ENCODE measurements at regions not wholly inside any gene's neighbourhood (a gene's known extent, or its start where the extent isn't known, plus 50 kb on each side); places are given as distances from the start of the nearest gene placed in this dataset.

DNA sequence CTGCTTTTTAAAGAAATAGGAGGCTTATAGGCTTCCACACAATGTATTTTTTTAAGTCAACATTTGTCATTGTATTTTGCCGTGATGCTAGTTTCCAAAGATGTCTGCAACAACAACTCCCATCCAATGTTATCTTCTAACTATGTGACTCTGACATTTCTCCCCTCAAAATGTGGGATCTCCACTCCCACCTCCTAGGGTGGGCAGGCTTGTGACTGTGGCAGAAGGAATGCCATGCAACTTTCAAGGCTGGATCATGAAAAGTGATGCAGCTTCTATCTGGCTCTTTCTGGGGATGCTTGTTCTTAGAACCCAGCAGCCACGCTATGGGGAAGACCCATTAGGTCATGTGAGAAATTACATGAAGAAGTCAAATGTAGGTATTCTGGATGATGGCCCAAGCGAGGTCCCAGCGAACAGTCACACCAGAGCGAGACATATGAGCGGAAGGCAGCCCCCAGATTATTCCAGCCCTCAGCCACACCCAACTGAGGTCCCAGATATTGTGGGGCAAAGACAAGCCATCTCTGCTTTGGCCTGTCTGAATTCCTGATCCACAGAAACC lies 124.3 kb downstream of the BDH1 start:
- Histone ChIP-seq H3K27me3 (ENCODE audit: insufficient read depth, poor library complexity, severe bottlenecking) (no peaks in the 10 kb centered on the region), H3K9me3 (ENCODE audit: severe bottlenecking) (no peaks in the 10 kb centered on the region), H3K4me1 (ENCODE audit: insufficient read depth, poor library complexity, severe bottlenecking) (peaks cover 9% of the 10 kb centered on the region), H3K36me3 (ENCODE audit: low read depth) (no peaks in the 10 kb centered on the region), H3K27ac (ENCODE audit: poor library complexity, severe bottlenecking) (no peak overlapping the region), H3K4me3 (ENCODE audit: severe bottlenecking) (no peak overlapping the region)
- DNase-seq (ENCODE audit: low spot score) (no peak), ATAC-seq (ENCODE audit: low read depth) (no peak)
- TF ChIP-seq, protein P1, sequence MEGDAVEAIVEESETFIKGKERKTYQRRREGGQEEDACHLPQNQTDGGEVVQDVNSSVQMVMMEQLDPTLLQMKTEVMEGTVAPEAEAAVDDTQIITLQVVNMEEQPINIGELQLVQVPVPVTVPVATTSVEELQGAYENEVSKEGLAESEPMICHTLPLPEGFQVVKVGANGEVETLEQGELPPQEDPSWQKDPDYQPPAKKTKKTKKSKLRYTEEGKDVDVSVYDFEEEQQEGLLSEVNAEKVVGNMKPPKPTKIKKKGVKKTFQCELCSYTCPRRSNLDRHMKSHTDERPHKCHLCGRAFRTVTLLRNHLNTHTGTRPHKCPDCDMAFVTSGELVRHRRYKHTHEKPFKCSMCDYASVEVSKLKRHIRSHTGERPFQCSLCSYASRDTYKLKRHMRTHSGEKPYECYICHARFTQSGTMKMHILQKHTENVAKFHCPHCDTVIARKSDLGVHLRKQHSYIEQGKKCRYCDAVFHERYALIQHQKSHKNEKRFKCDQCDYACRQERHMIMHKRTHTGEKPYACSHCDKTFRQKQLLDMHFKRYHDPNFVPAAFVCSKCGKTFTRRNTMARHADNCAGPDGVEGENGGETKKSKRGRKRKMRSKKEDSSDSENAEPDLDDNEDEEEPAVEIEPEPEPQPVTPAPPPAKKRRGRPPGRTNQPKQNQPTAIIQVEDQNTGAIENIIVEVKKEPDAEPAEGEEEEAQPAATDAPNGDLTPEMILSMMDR (IDR thresholded peaks at IDR 0.05; ENCODE audit: poor library complexity, severe bottlenecking) = no peak

DNA sequence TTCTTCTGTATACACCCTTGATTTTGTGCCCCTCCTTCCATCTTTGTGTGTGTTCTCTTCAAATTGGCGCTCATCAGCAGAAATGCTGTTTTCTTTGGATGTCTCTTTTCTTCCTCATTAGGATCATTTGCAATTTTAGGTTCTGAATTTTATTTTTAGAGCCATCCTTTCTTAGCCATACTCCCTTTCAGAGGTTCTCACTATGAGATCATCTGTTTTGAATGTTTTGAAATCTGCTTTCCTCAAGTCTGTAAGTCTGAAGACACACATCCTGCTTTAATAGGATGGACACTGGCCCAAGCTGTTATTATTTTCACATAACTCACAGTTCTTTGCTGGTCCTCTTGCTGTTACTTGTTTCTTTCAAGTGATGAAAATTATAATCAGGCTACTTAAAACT lies 124.8 kb downstream of the BDH1 start:
- Histone ChIP-seq H3K9me3 (ENCODE audit: severe bottlenecking) (no peaks in the 10 kb centered on the region), H3K4me1 (ENCODE audit: insufficient read depth, poor library complexity, severe bottlenecking) (peaks cover 9% of the 10 kb centered on the region), H3K4me3 (ENCODE audit: severe bottlenecking) (no peak overlapping the region), H3K27ac (ENCODE audit: poor library complexity, severe bottlenecking) (no peak overlapping the region), H3K36me3 (ENCODE audit: low read depth) (no peaks in the 10 kb centered on the region), H3K27me3 (ENCODE audit: insufficient read depth, poor library complexity, severe bottlenecking) (no peaks in the 10 kb centered on the region)
- ATAC-seq (ENCODE audit: low read depth) (no peak), DNase-seq (ENCODE audit: low spot score) (no peak)
- TF ChIP-seq, protein P1 (IDR thresholded peaks at IDR 0.05; ENCODE audit: poor library complexity, severe bottlenecking) = no peak

DNA sequence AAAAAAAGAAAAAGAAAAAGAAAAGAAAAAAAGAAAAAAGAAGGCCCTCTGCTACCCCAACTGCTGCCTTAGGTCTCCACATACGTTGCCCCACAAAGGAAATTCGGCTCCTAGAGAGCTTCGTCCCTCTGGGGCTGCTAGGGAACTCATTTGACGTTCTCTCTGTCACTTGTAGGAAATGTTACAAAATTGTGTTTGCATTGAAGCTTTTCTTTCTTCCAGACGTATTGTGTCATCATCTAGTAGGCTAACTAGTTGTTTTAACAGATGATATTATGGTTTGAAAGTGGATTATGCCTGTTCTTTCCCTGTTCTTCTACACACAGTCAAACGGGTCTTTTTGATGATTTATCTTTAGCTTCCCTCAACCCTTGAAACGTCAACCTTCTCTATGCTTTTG lies 125.3 kb downstream of the BDH1 start:
- no peak overlapping the region for H3K27ac ChIP-seq (ENCODE audit: poor library complexity, severe bottlenecking)
- H3K36me3 ChIP-seq (ENCODE audit: low read depth) = no peaks in the 10 kb centered on the region
- H3K9me3 ChIP-seq (ENCODE audit: severe bottlenecking) = no peaks in the 10 kb centered on the region
- DNase-seq (ENCODE audit: low spot score) (no peak), ATAC-seq (ENCODE audit: low read depth) (no peak)
- no peaks in the 10 kb centered on the region for H3K27me3 ChIP-seq (ENCODE audit: insufficient read depth, poor library complexity, severe bottlenecking)
- peaks cover 9% of the 10 kb centered on the region for H3K4me1 ChIP-seq (ENCODE audit: insufficient read depth, poor library complexity, severe bottlenecking)
- no peak overlapping the region for H3K4me3 ChIP-seq (ENCODE audit: severe bottlenecking)
- TF ChIP-seq, protein P1 (IDR thresholded peaks at IDR 0.05; ENCODE audit: poor library complexity, severe bottlenecking) = no peak

DNA sequence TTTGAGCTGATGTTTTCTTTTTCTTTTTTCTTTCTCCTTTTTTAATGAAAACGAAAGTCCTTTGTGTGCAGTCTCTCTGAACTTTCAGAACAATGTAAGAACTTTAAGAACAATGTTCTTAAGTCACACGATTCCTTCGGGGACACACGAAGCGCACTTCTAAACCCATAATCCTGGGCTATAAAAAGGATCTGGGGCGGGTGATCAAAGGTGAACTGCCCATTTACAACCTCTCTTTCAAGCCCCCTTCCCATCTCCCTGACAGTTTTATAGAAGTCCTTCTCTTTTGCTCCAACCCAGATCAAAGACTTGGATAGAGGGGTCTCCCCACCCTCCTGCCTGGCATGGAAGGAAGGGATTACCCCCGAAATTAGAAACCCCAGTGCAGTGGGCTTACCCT lies 126.8 kb downstream of the BDH1 start:
- H3K9me3 ChIP-seq (ENCODE audit: severe bottlenecking) = no peaks in the 10 kb centered on the region
- no peak for ATAC-seq (ENCODE audit: low read depth)
- DNase-seq (ENCODE audit: low spot score) = no peak
- TF ChIP-seq, protein P1 (IDR thresholded peaks at IDR 0.05; ENCODE audit: poor library complexity, severe bottlenecking) = no peak
- no peak overlapping the region for H3K27ac ChIP-seq (ENCODE audit: poor library complexity, severe bottlenecking)
- no peak overlapping the region for H3K4me3 ChIP-seq (ENCODE audit: severe bottlenecking)
- no peaks in the 10 kb centered on the region for H3K27me3 ChIP-seq (ENCODE audit: insufficient read depth, poor library complexity, severe bottlenecking)
- peaks cover 9% of the 10 kb centered on the region for H3K4me1 ChIP-seq (ENCODE audit: insufficient read depth, poor library complexity, severe bottlenecking)
- H3K36me3 ChIP-seq (ENCODE audit: low read depth) = no peaks in the 10 kb centered on the region

DNA sequence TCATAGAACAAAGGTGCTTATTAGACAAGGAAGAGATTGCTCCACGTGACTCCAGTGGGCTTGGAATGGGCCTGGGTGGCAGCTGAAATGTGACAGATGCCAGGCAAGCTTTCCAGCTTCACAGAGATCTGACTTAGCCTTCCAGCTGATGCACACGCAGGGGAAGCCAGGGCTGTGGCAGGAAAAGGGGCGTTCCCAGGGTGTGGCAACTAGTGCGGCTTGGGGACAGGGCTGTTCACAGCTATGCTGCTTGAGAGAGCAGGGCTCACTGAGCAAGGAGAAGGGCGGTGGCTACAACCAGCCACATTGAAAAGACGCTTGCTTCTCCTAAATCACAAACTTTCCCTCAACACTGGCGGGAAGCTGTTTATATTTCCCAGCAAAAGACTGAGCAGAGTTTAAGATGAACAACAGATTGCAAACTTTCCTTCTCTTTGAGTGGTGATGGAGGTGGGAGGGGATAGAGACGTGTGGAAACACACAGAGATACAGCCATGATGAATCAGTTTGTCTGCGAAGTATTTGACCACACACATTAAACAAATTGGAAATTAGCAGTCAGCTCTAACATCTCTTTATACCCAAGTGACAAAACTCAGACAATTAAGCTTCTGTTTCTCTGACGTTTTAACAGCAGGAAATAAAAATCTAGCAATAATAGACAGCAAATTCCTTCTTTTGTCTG lies 127.5 kb downstream of the BDH1 start:
- no peaks in the 10 kb centered on the region for H3K27me3 ChIP-seq (ENCODE audit: insufficient read depth, poor library complexity, severe bottlenecking)
- ATAC-seq (ENCODE audit: low read depth) = peak; percentile 73
- peaks cover 9% of the 10 kb centered on the region for H3K4me1 ChIP-seq (ENCODE audit: insufficient read depth, poor library complexity, severe bottlenecking)
- no peak for DNase-seq (ENCODE audit: low spot score)
- H3K27ac ChIP-seq (ENCODE audit: poor library complexity, severe bottlenecking) = no peak overlapping the region
- H3K4me3 ChIP-seq (ENCODE audit: severe bottlenecking) = no peak overlapping the region
- TF ChIP-seq, protein P1 (IDR thresholded peaks at IDR 0.05; ENCODE audit: poor library complexity, severe bottlenecking) = no peak
- no peaks in the 10 kb centered on the region for H3K36me3 ChIP-seq (ENCODE audit: low read depth)
- H3K9me3 ChIP-seq (ENCODE audit: severe bottlenecking) = no peaks in the 10 kb centered on the region
